NAMALWA (cell line): ENCODE measurements at regions not wholly inside any gene's neighbourhood (a gene's known extent, or its start where the extent isn't known, plus 50 kb on each side); places are given as distances from the start of the nearest gene placed in this dataset.

Experiments used
- DNase-seq: peaks from one replicate; pipeline ENCODE4 v3.0.0-alpha.2; 2015; ENCODE audit warnings: low spot score

- DNase-seq, result no peak
Observed at GRCh38 chr1:30032302-30032701, 691.1 kb downstream of the MATN1 start.

- DNase-seq, result no peak
Observed at GRCh38 chr1:30029677-30030076, 693.7 kb downstream of the MATN1 start.

- DNase-seq, result no peak
Observed at GRCh38 chr1:30028939-30029338, 694.4 kb downstream of the MATN1 start.

- DNase-seq, result no peak
Observed at GRCh38 chr1:30028283-30028682, 695.1 kb downstream of the MATN1 start.

DNA sequence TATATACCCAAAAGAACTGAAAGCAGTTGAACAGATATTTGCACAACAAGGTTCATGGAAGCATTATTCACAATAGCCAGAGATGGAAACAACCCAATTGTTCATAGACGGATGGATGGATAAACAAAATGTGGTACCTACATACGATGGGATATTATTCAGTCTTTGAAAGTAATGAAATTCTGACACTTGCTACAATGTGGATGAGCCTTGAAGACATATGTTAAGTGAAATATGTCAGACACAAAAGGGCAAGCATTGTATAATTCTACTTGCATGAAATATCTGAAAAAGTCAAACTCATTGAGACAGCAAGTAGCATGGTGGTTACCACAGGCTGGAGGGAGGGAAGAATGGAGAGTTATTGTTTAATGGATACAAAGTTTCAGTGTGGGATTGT is 696.1 kb downstream of the MATN1 start:
- DNase-seq, result no peak

DNA sequence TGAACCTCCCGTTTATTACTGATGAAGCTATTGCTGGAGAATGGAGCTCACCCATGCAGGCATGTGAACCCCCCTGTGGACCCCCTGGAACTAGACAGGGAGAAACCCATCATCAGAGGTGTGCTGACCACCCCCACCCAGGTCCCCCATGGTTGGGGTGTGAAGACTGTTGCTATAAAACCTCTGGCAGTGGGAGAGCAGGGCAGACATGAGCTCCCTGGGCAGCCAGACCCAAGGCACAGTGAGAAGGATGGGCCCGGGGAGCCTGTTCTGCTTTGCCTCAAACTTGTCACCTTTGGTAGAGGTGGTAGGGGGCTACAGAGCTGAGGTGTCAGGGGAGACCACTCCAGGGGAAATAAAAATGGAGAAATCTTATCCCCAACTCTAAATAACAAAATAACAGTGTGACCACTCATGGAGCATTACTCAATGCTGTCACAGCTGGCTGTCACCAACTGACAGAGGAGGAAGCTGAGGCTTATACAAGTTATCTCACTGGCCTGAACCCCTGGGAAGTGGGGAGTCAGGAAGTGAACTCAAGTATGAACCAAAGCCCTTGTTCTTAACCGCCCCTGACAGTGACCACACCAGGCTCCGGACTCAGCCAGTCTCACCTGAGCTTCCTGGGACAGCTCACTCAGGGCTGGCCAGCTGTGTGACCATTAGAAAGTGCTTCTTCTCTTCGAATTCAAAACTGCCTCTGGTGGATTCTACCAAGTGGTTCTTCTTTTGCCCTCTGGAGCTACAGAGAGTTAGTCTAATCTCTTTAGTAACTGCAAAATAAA is 698.8 kb downstream of the MATN1 start:
- no peak for DNase-seq

DNA sequence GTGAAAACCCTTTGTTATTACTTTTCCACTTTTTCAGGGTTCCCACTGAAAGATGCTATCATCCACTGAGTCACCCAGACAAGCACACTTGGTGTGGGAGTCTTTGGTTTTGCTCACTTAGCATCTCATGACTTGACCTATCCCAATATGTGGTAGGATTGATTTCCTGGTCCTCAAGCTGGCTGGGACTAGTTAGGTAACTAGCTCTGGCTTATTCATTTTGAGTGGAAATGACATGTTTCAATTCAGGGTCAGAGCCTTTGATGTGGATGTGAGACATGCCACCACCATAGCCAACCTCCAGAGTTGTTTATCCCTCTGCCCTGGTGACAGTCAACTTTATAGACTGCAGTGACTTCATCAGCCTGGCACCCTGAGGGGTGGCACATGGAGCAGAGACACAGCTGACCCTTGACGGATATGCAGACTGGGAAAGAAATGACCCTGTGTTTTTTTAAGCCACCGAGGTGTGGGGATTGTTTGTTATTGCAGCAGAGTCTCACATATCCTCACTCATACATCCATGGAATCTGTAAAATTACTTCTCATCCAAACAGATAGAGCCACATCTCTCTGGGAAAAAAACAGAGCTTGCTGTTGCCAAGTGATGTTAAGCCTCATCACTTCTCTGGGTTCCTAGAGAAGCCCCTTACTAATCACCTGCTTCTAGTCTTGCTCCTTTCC is 699.9 kb downstream of the MATN1 start:
- DNase-seq, result no peak

- DNase-seq, result no peak
Observed at GRCh38 chr1:30014031-30014430, 709.4 kb downstream of the MATN1 start.

GRCh38 chr1:30012455-30013440 is 710.6 kb downstream of the MATN1 start:
- DNase-seq, result no peak

- no peak for DNase-seq
Observed at GRCh38 chr1:30011970-30012369, 711.4 kb downstream of the MATN1 start.

DNA sequence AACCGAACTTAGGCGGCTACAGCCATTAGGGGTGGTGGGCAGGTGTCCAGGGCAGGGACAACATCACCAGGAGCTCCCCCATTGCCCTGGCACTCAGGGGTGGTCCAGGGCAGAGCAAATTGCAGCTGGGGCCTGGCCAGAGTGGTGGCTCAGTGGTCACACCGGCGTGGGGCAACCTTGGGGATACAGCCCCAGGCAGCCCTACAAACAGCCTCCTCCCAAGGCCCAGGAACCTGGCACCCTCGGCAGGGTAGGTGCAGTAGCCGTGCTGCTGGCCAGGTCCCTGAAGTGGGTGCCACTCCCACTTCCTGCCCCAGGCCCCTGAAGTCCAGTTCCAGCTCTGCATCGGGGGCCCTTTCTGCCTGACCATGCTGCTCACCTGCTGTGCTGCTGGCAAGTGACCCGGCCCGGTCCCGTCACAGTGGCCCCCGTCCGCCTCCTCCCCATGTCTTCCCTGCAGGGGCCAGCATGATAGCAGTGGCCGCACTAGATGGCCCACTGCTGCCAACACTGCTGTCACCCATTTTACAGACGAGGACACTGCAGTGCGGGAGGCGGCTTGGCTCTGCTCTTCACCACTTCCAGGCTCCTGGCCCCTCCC is 712.8 kb downstream of the MATN1 start:
- DNase-seq, result no peak

DNA sequence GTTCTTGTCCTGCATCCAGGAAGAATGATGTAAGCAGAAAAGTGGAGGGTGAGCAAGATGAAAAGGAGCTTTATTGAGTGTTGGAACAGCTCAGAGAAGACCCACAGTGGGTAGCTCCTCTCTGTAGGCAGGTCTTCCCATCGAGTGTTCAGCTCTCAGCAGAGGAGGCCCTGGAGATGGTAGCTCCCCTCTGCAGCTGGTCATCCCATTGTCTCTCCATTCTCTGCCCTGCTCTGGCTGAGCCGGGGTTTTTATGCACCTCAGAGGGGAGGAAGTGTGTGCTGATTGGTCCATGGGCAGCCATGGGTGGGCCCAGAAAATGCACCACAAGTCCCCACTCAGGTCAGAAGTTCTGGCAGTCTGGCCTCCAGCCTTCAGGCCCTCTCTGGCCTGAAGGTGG is 713.7 kb downstream of the MATN1 start:
- no peak for DNase-seq

DNA sequence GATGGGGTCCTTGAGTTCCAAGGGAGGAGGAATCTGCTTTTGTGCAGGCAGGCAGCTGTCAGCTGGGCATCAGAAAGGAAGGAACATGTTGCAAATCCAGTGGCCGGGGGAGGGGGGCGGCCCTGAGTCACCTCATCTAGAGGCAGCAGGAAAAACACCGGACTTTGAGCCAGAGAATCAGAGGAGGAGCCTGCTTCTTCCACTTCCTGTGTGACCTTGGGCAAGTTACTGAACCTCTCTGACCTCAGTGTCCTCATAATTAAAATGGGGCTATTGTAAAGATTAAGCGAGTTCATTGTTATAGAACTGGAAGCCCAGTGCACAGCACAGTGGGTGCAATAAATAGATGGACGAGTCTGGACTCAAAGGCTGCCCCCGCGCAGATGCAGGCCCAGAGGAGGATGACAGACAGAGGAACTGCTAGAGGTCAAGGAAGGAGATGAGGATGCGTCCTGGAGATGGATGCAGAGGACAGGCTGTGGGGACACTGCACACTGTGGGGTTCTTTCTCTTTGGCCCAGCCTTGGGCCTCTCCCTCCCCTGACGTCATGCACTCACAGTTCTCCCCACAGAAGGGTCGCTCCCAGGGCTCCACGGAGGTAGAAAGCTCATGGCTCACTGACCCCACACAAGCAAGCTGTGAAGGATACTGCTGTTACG is 714.3 kb downstream of the MATN1 start:
- DNase-seq, result no peak

- no peak for DNase-seq
Observed at GRCh38 chr1:30008372-30008997, 714.9 kb downstream of the MATN1 start.

- no peak for DNase-seq
Observed at GRCh38 chr1:30005972-30006619, 717.3 kb downstream of the MATN1 start.

- DNase-seq, result no peak
Observed at GRCh38 chr1:30001732-30002039, 721.7 kb downstream of the MATN1 start.

GRCh38 chr1:30001011-30001731 is 722.2 kb downstream of the MATN1 start:
- DNase-seq, result no peak

GRCh38 chr1:30000266-30000665 is 723.1 kb downstream of the MATN1 start:
- DNase-seq, result no peak

DNA sequence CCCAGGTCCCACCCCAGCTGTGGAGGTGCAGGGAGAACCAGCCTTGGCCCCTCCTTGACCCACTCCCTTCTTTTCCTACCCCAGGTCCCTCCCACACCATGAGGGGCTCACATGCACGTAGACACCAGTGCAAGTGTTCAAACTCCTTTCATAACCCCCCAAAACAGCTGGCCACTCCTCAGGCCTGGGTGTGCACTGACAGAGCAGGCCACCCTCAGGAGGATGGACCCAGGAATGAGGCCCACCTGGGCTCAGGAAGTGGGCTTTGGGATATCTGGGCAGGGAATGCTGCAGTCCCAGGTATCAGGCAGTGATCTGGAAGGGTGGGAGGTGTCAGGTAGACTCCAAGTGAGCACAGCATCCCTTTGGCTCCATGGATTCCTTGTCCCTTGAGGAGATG is 723.8 kb downstream of the MATN1 start:
- no peak for DNase-seq

DNA sequence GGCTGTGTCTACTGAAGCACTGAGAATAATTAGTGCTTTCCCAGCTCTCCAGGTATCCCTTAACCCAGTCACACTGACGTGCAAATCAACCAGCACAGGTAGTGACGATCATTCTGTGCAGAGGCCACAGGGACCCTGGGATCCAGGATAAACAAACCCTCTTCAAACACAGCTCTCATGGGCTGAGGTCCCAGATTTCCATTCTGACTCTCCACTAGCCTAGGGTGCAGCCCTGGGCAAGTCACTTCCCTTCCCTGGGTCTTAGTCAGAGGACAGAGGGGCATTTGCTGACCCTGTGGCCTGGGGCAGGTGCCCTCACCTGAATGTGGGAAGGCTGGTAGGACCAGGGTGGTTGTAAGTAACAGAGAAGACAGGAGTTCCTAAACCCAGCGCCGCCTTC is 724.7 kb downstream of the MATN1 start:
- no peak for DNase-seq
